Endothelial cell (in vitro differentiated cells): ENCODE measurements at regions not wholly inside any gene's neighbourhood (a gene's known extent, or its start where the extent isn't known, plus 50 kb on each side); places are given as distances from the start of the nearest gene placed in this dataset.

Experiments
- DNase-seq: peaks from one replicate; pipeline ENCODE4 v3.0.0; 2021; ENCODE audit warnings: low spot score
- H3K27ac Mint-ChIP-seq: one replicate; pipeline ENCODE4 v1.8.0; 2021; ENCODE audit warnings: mixed read lengths, inconsistent platforms; ENCODE audit not compliant: unreplicated experiment
- H3K27me3 Mint-ChIP-seq: one replicate; pipeline ENCODE4 v1.8.0; 2021; ENCODE audit warnings: mild to moderate bottlenecking, moderate library complexity, mixed read lengths, inconsistent platforms; ENCODE audit not compliant: unreplicated experiment
- H3K36me3 Mint-ChIP-seq: one replicate; pipeline ENCODE4 v1.8.0; 2021; ENCODE audit warnings: mild to moderate bottlenecking, low read depth, mixed read lengths, inconsistent platforms; ENCODE audit not compliant: unreplicated experiment
- H3K4me1 Mint-ChIP-seq: one replicate; pipeline ENCODE4 v1.8.0; 2021; ENCODE audit warnings: mild to moderate bottlenecking, mixed read lengths, inconsistent platforms; ENCODE audit not compliant: unreplicated experiment
- H3K4me3 Mint-ChIP-seq: one replicate; pipeline ENCODE4 v1.8.0; 2021; ENCODE audit warnings: mild to moderate bottlenecking, mixed read lengths, inconsistent platforms; ENCODE audit not compliant: unreplicated experiment
- H3K9me3 Mint-ChIP-seq: one replicate; pipeline ENCODE4 v1.8.0; 2021; ENCODE audit warnings: mixed read lengths, inconsistent platforms; ENCODE audit not compliant: unreplicated experiment
- TF ChIP-seq, protein P1 (sequence below): fragments of 200-600 bp; sonication (generic); IDR thresholded peaks from one replicate; pipeline ENCODE4 v1.5.0; 2021; ENCODE audit warnings: antibody characterized with exemption; ENCODE audit not compliant: unreplicated experiment

DNA sequence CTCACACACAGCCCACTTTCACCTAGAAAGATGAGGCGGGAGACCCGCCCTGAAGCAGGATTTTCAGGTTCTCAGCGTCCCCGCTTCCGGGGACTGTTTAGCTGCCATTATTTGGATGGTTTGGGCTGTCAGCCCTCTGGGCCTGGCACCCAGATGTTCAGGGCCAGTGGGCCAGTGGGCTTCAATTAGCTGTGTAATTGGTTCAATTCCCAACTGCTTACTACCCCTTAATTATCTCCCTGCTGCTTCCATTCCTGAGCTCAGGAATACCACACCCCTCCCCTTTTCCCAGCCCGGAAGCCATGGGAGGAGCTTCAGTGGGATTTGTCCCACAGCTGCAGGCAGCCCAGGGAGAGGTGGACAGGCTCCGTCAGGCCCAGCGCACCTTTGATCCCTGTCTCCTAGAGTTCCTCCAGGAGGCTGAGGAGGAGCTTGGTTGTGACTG, 114.1 kb upstream of the MYCN start:
- Mint-ChIP-seq H3K4me1 (no peaks in the 10 kb centered on the region), H3K36me3 (no peaks in the 10 kb centered on the region), H3K27me3 (peaks cover 3% of the 10 kb centered on the region), H3K9me3 (no peaks in the 10 kb centered on the region), H3K27ac (no peak overlapping the region), H3K4me3 (no peak overlapping the region)
- no peak for DNase-seq
- TF ChIP-seq, protein P1, sequence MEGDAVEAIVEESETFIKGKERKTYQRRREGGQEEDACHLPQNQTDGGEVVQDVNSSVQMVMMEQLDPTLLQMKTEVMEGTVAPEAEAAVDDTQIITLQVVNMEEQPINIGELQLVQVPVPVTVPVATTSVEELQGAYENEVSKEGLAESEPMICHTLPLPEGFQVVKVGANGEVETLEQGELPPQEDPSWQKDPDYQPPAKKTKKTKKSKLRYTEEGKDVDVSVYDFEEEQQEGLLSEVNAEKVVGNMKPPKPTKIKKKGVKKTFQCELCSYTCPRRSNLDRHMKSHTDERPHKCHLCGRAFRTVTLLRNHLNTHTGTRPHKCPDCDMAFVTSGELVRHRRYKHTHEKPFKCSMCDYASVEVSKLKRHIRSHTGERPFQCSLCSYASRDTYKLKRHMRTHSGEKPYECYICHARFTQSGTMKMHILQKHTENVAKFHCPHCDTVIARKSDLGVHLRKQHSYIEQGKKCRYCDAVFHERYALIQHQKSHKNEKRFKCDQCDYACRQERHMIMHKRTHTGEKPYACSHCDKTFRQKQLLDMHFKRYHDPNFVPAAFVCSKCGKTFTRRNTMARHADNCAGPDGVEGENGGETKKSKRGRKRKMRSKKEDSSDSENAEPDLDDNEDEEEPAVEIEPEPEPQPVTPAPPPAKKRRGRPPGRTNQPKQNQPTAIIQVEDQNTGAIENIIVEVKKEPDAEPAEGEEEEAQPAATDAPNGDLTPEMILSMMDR: no peak

GRCh38 chr2:15827001-15827400, 113.3 kb upstream of the MYCN start:
- Mint-ChIP-seq H3K36me3 (no peaks in the 10 kb centered on the region), H3K27ac (no peak overlapping the region), H3K27me3 (peaks cover 3% of the 10 kb centered on the region), H3K4me1 (no peaks in the 10 kb centered on the region), H3K4me3 (no peak overlapping the region), H3K9me3 (no peaks in the 10 kb centered on the region)
- no peak for DNase-seq
- TF ChIP-seq, protein P1: no peak

DNA sequence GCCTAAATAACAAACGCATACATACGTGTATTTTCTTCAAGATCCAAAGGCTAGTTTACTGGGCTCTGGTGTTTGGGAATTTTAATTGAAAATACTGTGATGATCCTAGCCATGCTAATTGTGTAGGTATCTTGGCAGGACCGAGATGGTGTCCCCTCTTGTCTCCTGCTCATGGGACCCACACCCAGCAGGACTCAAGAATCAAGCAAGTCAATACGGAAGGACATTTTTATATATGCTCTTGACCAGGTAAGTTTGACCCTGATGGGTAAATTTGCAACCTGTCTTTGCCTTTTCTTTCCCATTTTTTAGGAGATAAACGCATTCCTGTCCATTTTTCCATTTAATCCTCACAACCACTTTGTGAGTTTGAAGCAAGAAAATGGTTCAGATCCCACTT, 111.8 kb upstream of the MYCN start:
- TF ChIP-seq, protein P1: no peak
- DNase-seq: no peak
- Mint-ChIP-seq H3K27me3 (peaks cover 3% of the 10 kb centered on the region), H3K36me3 (no peaks in the 10 kb centered on the region), H3K9me3 (no peaks in the 10 kb centered on the region), H3K4me1 (no peaks in the 10 kb centered on the region), H3K4me3 (no peak overlapping the region), H3K27ac (no peak overlapping the region)

GRCh38 chr2:15829091-15829801, 111.1 kb upstream of the MYCN start:
- Mint-ChIP-seq H3K27ac (no peak overlapping the region), H3K9me3 (no peaks in the 10 kb centered on the region), H3K4me1 (no peaks in the 10 kb centered on the region), H3K4me3 (no peak overlapping the region), H3K36me3 (no peaks in the 10 kb centered on the region), H3K27me3 (peaks cover 3% of the 10 kb centered on the region)
- DNase-seq: no peak
- TF ChIP-seq, protein P1: no peak

DNA sequence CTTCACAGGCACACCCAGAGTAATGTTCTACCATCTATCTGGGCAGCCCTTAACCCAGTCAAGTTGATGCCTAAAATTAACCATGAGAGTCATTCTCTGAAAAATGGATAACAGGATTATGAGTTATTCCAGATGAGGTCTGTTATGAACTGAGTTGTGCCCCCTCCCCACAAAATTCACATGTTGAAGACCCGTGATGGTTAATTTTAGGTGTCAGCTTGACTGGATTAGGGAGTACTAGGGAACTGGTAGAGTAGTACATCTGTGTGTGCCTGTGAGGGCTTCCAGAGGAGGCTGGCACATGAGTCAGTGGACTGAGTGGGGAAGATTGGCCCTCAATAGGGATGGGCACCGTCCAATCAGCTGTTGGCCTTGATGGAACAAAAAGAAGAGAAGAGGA, 110.4 kb upstream of the MYCN start:
- H3K36me3 Mint-ChIP-seq: no peaks in the 10 kb centered on the region
- H3K4me1 Mint-ChIP-seq: no peaks in the 10 kb centered on the region
- H3K27ac Mint-ChIP-seq: no peak overlapping the region
- TF ChIP-seq, protein P1: no peak
- H3K9me3 Mint-ChIP-seq: no peaks in the 10 kb centered on the region
- no peak for DNase-seq
- H3K4me3 Mint-ChIP-seq: no peak overlapping the region
- H3K27me3 Mint-ChIP-seq: peaks cover 3% of the 10 kb centered on the region
